Neural cell (in vitro differentiated cells): ENCODE measurements at regions not wholly inside any gene's neighbourhood (a gene's known extent, or its start where the extent isn't known, plus 50 kb on each side); places are given as distances from the start of the nearest gene placed in this dataset.

Experiments used
- EP300 ChIP-seq: fragments of 450-650 bp; conservative IDR thresholded peaks from 2 replicates; pipeline ENCODE4 v1.6.1; 2014; ENCODE audit warnings: antibody characterized with exemption, mild to moderate bottlenecking, moderate library complexity; ENCODE audit not compliant: poor library complexity, severe bottlenecking
- EZH2 ChIP-seq: fragments of 200-600, 300-800 bp; shearing (Covaris generic), sonication (generic); IDR thresholded peaks from 2 replicates; pipeline ENCODE4 v1.6.1; 2014; ENCODE audit warnings: antibody characterized with exemption, low read length, borderline replicate concordance, mild to moderate bottlenecking; ENCODE audit not compliant: insufficient read depth, poor library complexity, severe bottlenecking
- MXI1 ChIP-seq: fragments of 450-650 bp; conservative IDR thresholded peaks from 2 replicates; pipeline ENCODE4 v1.6.1; 2014; ENCODE audit warnings: antibody characterized with exemption, mild to moderate bottlenecking; ENCODE audit not compliant: poor library complexity, severe bottlenecking
- POLR2AphosphoS5 ChIP-seq: IDR thresholded peaks from 2 replicates; pipeline ENCODE4 v1.6.1; 2012
- RAD21 ChIP-seq: fragments of 450-650 bp; conservative IDR thresholded peaks from 2 replicates; pipeline ENCODE4 v1.6.1; 2014; ENCODE audit warnings: antibody characterized with exemption, mild to moderate bottlenecking, moderate library complexity
- SMC3 ChIP-seq: fragments of 450-650 bp; conservative IDR thresholded peaks from 2 replicates; pipeline ENCODE4 v1.6.1; 2014; ENCODE audit warnings: antibody characterized with exemption, mild to moderate bottlenecking, moderate library complexity; ENCODE audit not compliant: poor library complexity
- TAF1 ChIP-seq: IDR thresholded peaks from 2 replicates; pipeline ENCODE4 v1.6.1; 2012; ENCODE audit warnings: low read depth
- TF ChIP-seq, protein P1 (sequence below): fragments of 450-650 bp; IDR thresholded peaks from 2 replicates; pipeline ENCODE4 v1.5.1; 2014; ENCODE audit warnings: antibody characterized with exemption, mild to moderate bottlenecking, moderate library complexity; ENCODE audit not compliant: poor library complexity, severe bottlenecking
- TF ChIP-seq, protein P2 (sequence below): IDR thresholded peaks from 2 replicates; pipeline ENCODE4 v1.6.1; 2012; ENCODE audit warnings: borderline replicate concordance

DNA sequence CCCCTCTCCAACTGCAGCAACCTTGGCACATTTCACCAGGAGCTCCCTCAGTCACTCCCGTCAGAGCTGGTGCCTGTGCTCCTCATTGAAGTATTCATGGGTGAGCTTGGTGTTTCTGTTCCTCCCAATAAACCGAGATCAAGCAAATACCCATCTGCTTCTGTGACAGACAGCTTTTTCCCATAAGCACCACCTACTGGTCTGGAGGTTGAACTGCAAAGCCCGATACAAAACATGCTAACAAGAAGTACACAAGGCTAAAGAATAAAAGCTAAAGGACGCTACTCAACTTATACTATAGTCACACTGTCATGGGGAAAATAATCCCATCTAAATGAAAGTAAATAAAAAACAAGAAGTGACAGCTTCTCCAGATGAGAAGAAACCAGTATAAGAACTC lies 111.9 kb upstream of the C21orf91 start:
- TF ChIP-seq, protein P1, sequence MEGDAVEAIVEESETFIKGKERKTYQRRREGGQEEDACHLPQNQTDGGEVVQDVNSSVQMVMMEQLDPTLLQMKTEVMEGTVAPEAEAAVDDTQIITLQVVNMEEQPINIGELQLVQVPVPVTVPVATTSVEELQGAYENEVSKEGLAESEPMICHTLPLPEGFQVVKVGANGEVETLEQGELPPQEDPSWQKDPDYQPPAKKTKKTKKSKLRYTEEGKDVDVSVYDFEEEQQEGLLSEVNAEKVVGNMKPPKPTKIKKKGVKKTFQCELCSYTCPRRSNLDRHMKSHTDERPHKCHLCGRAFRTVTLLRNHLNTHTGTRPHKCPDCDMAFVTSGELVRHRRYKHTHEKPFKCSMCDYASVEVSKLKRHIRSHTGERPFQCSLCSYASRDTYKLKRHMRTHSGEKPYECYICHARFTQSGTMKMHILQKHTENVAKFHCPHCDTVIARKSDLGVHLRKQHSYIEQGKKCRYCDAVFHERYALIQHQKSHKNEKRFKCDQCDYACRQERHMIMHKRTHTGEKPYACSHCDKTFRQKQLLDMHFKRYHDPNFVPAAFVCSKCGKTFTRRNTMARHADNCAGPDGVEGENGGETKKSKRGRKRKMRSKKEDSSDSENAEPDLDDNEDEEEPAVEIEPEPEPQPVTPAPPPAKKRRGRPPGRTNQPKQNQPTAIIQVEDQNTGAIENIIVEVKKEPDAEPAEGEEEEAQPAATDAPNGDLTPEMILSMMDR = no peak
- no peak for TF ChIP-seq EP300
- TF ChIP-seq SMC3 = no peak
- no peak for TF ChIP-seq RAD21
- no peak for TF ChIP-seq POLR2AphosphoS5
- no peak for TF ChIP-seq EZH2
- TF ChIP-seq, protein P2, sequence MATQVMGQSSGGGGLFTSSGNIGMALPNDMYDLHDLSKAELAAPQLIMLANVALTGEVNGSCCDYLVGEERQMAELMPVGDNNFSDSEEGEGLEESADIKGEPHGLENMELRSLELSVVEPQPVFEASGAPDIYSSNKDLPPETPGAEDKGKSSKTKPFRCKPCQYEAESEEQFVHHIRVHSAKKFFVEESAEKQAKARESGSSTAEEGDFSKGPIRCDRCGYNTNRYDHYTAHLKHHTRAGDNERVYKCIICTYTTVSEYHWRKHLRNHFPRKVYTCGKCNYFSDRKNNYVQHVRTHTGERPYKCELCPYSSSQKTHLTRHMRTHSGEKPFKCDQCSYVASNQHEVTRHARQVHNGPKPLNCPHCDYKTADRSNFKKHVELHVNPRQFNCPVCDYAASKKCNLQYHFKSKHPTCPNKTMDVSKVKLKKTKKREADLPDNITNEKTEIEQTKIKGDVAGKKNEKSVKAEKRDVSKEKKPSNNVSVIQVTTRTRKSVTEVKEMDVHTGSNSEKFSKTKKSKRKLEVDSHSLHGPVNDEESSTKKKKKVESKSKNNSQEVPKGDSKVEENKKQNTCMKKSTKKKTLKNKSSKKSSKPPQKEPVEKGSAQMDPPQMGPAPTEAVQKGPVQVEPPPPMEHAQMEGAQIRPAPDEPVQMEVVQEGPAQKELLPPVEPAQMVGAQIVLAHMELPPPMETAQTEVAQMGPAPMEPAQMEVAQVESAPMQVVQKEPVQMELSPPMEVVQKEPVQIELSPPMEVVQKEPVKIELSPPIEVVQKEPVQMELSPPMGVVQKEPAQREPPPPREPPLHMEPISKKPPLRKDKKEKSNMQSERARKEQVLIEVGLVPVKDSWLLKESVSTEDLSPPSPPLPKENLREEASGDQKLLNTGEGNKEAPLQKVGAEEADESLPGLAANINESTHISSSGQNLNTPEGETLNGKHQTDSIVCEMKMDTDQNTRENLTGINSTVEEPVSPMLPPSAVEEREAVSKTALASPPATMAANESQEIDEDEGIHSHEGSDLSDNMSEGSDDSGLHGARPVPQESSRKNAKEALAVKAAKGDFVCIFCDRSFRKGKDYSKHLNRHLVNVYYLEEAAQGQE = no peak
- TF ChIP-seq TAF1 = no peak
- TF ChIP-seq MXI1 = no peak
